HG02588 (cell line): ENCODE measurements at regions not wholly inside any gene's neighbourhood (a gene's known extent, or its start where the extent isn't known, plus 50 kb on each side); places are given as distances from the start of the nearest gene placed in this dataset.
"Not testable (repeated sequence)": the region's sequence is repeated elsewhere in the genome, so short reads cannot be mapped to it uniquely, and the experiment has no call there.

ENCODE experiments used
- ATAC-seq: cut with Tn5 transposase; IDR thresholded peaks from one replicate; pipeline ENCODE4 v1.9.1; 2021; ENCODE audit warnings: mild to moderate bottlenecking, moderate library complexity; ENCODE audit not compliant: unreplicated experiment

GRCh38 chr2:107534926-107535325 is 291.8 kb upstream of the RGPD4 start:
- no peak for ATAC-seq

- not testable (repeated sequence) for ATAC-seq
Observed at GRCh38 chr2:107535905-107536689, 290.6 kb upstream of the RGPD4 start.

GRCh38 chr2:107542314-107542740 is 284.4 kb upstream of the RGPD4 start:
- ATAC-seq = no peak

GRCh38 chr2:107543793-107544192 is 282.9 kb upstream of the RGPD4 start:
- ATAC-seq = no peak

- no peak for ATAC-seq
Observed at GRCh38 chr2:107545066-107545465, 281.6 kb upstream of the RGPD4 start.

GRCh38 chr2:107545851-107546250 is 280.8 kb upstream of the RGPD4 start:
- no peak for ATAC-seq

GRCh38 chr2:107548216-107548615 is 278.5 kb upstream of the RGPD4 start:
- ATAC-seq = no peak

GRCh38 chr2:107553046-107553445 is 273.6 kb upstream of the RGPD4 start:
- ATAC-seq = no peak

GRCh38 chr2:107553539-107553938 is 273.2 kb upstream of the RGPD4 start:
- no peak for ATAC-seq

- ATAC-seq = no peak
Observed at GRCh38 chr2:107556038-107556627, 270.6 kb upstream of the RGPD4 start.

GRCh38 chr2:107558295-107558694 is 268.4 kb upstream of the RGPD4 start:
- no peak for ATAC-seq

- no peak for ATAC-seq
Observed at GRCh38 chr2:107569496-107569895, 257.2 kb upstream of the RGPD4 start.

GRCh38 chr2:107570876-107571275 is 255.8 kb upstream of the RGPD4 start:
- ATAC-seq = no peak

GRCh38 chr2:107572890-107573289 is 253.8 kb upstream of the RGPD4 start:
- not testable (repeated sequence) for ATAC-seq

GRCh38 chr2:107576991-107577390 is 249.7 kb upstream of the RGPD4 start:
- no peak for ATAC-seq

GRCh38 chr2:107582487-107582886 is 244.2 kb upstream of the RGPD4 start:
- no peak for ATAC-seq

GRCh38 chr2:107584577-107584976 is 242.1 kb upstream of the RGPD4 start:
- no peak for ATAC-seq

GRCh38 chr2:107585851-107586250 is 240.8 kb upstream of the RGPD4 start:
- no peak for ATAC-seq

- no peak for ATAC-seq
Observed at GRCh38 chr2:107588181-107588580, 238.5 kb upstream of the RGPD4 start.

- ATAC-seq = no peak
Observed at GRCh38 chr2:107589079-107589491, 237.6 kb upstream of the RGPD4 start.

GRCh38 chr2:107591561-107592279 is 235.0 kb upstream of the RGPD4 start:
- no peak for ATAC-seq

GRCh38 chr2:107592280-107592624 is 234.4 kb upstream of the RGPD4 start:
- ATAC-seq = no peak
